Panc1 (cell line): ENCODE measurements at regions not wholly inside any gene's neighbourhood (a gene's known extent, or its start where the extent isn't known, plus 50 kb on each side); places are given as distances from the start of the nearest gene placed in this dataset.

Source experiments
- ATAC-seq: fragments of 200-7000 bp; cut with Tn5 transposase; 2 replicates; pipeline ENCODE4 v1.9.1; 2020; ENCODE audit warnings: mild to moderate bottlenecking, moderate library complexity
- BruUV-seq: library from RNA; stranded (reverse); fragments of 400-500 nt; replicated peaks from 2 replicates; lab custom pipeline; 2021; lab: Mats Ljungman, UMichigan
- CTCF ChIA-PET: fragments of 300-600 bp; sonication (Branson Sonifier 250); formaldehyde crosslinking; loops from one replicate; lab custom pipeline; 2022; ENCODE audit warnings: antibody characterized with exemption; lab: Charles Lee
- POLR2A ChIA-PET: fragments of 300-600 bp; sonication (Branson Sonifier 250); formaldehyde crosslinking; loops from one replicate; lab custom pipeline; 2022; ENCODE audit warnings: antibody characterized with exemption; lab: Charles Lee
- DNase-seq: peaks from one replicate; pipeline ENCODE4 v3.0.0-alpha.2; 2010; ENCODE audit warnings: low read depth, low spot score
- H3K27ac ChIP-seq: 2 replicates; pipeline ENCODE4 v1.5.1; 2011; ENCODE audit warnings: mild to moderate bottlenecking, low read length, inconsistent platforms
- H3K27me3 ChIP-seq: fragments of 200-500 bp; sonication (Bioruptor generic); 2 replicates; pipeline ENCODE4 v1.6.0; 2014; ENCODE audit warnings: low read length, inconsistent platforms; ENCODE audit not compliant: control insufficient read depth, insufficient read depth
- H3K36me3 ChIP-seq: fragments of 200-500 bp; sonication (Bioruptor generic); 2 replicates; pipeline ENCODE4 v1.5.1; 2014; ENCODE audit warnings: inconsistent platforms, mild to moderate bottlenecking, low read length, moderate library complexity; ENCODE audit not compliant: control insufficient read depth, insufficient read depth
- H3K4me1 ChIP-seq: 2 replicates; pipeline ENCODE4 v1.5.1; 2011; ENCODE audit warnings: inconsistent platforms, mild to moderate bottlenecking, low read length, moderate library complexity; ENCODE audit not compliant: control insufficient read depth, insufficient read depth
- H3K4me3 ChIP-seq, 2 experiments: 2 replicates each; pipeline ENCODE4 v1.5.1; 2011 to 2012; ENCODE audit warnings: low read depth in 2 of 2, low read length in 2 of 2, mild to moderate bottlenecking in 2 of 2, inconsistent platforms in 1 of 2, moderate library complexity in 1 of 2
- H3K9me3 ChIP-seq: fragments of 200-500 bp; sonication (Bioruptor generic); 2 replicates; pipeline ENCODE4 v1.5.1; 2014; ENCODE audit warnings: low read depth, mild to moderate bottlenecking, inconsistent platforms, low read length, moderate library complexity; ENCODE audit not compliant: control insufficient read depth, insufficient read depth
- POLR2AphosphoS5 ChIP-seq: IDR thresholded peaks from 2 replicates; pipeline ENCODE4 v1.6.1; 2012; ENCODE audit warnings: mild to moderate bottlenecking, low read depth, low read length, moderate library complexity
- SIN3A ChIP-seq: IDR thresholded peaks from 2 replicates; pipeline ENCODE4 v1.6.1; 2012; ENCODE audit warnings: low read depth, mild to moderate bottlenecking, low read length, moderate library complexity, borderline replicate concordance; ENCODE audit not compliant: insufficient read depth
- TCF7L2 ChIP-seq: IDR thresholded peaks from 2 replicates; pipeline ENCODE4 v1.6.1; 2011; ENCODE audit warnings: mild to moderate bottlenecking, low read depth, low read length, inconsistent platforms
- in situ Hi-C: cut with HindIII; loops from 2 replicates; pipeline ENCODE4 v1.10.0; 2016; ENCODE audit warnings: low sequenced_read_pairs, low pct_unique_long_range_greater_than_20kb
- intact Hi-C: fragments of 100-400 bp; cut with micrococcal nuclease; formaldehyde crosslinking; loops from one replicate; pipeline ENCODE4 v1.10.0; 2022; ENCODE audit not compliant: unreplicated experiment
- TF ChIP-seq, protein P1 (sequence below), 2 experiments: IDR thresholded peaks; 2 replicates each; pipeline ENCODE4 v1.6.1; 2011 to 2012; ENCODE audit warnings: low read depth in 2 of 2, control low read depth in 1 of 2, low read length in 1 of 2, mild to moderate bottlenecking in 1 of 2, moderate library complexity in 1 of 2; ENCODE audit not compliant: insufficient read depth in 1 of 2
- TF ChIP-seq, protein P2 (sequence below): fragments of 450-650 bp; IDR thresholded peaks from 2 replicates; pipeline ENCODE4 v1.5.1; 2017; ENCODE audit warnings: mild to moderate bottlenecking

DNA sequence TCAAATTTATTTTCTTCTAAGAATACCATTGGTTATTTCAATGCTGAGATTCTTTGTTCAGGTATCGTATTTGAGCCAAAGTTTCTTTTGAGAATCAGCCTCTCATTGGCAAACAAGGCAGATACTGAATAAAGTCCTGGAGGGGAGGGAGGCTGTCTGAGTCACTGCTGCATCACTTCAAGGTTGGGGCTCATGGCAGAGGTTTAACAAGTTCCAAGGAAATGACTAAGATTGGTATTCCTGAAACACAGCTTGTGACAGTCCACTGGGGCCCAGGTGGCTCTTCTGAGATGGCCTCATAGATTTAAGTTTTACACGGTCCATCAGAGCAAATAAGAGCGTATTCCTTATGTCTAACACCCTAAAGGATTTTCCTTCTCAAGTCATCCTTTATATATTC is 213.8 kb upstream of the STAC start:
- H3K27ac ChIP-seq, result no peak overlapping the region
- in situ Hi-C loops (no loop called here), intact Hi-C loops (no loop called here)
- ChIA-PET CTCF (no interaction called here), POLR2A (no interaction called here)
- no peaks in the 10 kb centered on the region for H3K9me3 ChIP-seq
- H3K36me3 ChIP-seq, result no peaks in the 10 kb centered on the region
- DNase-seq (peak; percentile 73), ATAC-seq (peak; percentile 92)
- H3K27me3 ChIP-seq, result no peaks in the 10 kb centered on the region
- no TSS peak for BruUV-seq
- TF ChIP-seq TCF7L2, result no peak
- no peak overlapping the region for H3K4me3 ChIP-seq
- no peaks in the 10 kb centered on the region for H3K4me1 ChIP-seq

DNA sequence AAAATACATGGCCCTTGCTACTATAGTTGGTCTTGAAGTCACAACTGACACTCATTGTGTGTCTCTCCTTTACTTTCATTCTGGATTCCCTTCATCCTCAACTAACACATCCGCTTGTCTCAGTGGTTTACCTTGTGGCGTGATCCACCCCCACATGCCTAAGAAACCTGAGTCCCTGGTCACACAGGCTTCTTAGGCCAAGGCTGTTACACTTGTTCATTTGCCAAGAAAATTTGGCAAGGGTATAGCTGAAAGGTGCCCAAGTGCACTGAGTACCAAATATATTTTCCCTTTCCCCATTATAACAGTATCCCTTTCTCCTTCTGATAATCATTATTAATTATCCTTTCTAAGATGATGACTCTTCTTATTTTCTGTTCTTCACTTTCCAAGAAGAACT is 207.6 kb upstream of the STAC start:
- no peak for DNase-seq
- POLR2A ChIA-PET, result no interaction called here
- intact Hi-C loops, result no loop called here

More for the DNA sequence above, 207.6 kb upstream of the STAC start:
- Histone ChIP-seq H3K9me3 (no peaks in the 10 kb centered on the region), H3K27me3 (no peaks in the 10 kb centered on the region), H3K4me3 (no peak overlapping the region), H3K4me1 (no peaks in the 10 kb centered on the region), H3K27ac (no peak overlapping the region), H3K36me3 (no peaks in the 10 kb centered on the region)
- in situ Hi-C loops, result no loop called here
- BruUV-seq, result no TSS peak
- CTCF ChIA-PET, result no interaction called here
- no peak for ATAC-seq
- TF ChIP-seq, protein P1, sequence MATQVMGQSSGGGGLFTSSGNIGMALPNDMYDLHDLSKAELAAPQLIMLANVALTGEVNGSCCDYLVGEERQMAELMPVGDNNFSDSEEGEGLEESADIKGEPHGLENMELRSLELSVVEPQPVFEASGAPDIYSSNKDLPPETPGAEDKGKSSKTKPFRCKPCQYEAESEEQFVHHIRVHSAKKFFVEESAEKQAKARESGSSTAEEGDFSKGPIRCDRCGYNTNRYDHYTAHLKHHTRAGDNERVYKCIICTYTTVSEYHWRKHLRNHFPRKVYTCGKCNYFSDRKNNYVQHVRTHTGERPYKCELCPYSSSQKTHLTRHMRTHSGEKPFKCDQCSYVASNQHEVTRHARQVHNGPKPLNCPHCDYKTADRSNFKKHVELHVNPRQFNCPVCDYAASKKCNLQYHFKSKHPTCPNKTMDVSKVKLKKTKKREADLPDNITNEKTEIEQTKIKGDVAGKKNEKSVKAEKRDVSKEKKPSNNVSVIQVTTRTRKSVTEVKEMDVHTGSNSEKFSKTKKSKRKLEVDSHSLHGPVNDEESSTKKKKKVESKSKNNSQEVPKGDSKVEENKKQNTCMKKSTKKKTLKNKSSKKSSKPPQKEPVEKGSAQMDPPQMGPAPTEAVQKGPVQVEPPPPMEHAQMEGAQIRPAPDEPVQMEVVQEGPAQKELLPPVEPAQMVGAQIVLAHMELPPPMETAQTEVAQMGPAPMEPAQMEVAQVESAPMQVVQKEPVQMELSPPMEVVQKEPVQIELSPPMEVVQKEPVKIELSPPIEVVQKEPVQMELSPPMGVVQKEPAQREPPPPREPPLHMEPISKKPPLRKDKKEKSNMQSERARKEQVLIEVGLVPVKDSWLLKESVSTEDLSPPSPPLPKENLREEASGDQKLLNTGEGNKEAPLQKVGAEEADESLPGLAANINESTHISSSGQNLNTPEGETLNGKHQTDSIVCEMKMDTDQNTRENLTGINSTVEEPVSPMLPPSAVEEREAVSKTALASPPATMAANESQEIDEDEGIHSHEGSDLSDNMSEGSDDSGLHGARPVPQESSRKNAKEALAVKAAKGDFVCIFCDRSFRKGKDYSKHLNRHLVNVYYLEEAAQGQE (IDR thresholded peaks at IDR 0.05; ENCODE audit: insufficient read depth in 1 of 2, low read depth in 2 of 2, low read length in 1 of 2), result no peak
- TF ChIP-seq SIN3A (no peak), TCF7L2 (no peak), POLR2AphosphoS5 (no peak)
- TF ChIP-seq, protein P2, sequence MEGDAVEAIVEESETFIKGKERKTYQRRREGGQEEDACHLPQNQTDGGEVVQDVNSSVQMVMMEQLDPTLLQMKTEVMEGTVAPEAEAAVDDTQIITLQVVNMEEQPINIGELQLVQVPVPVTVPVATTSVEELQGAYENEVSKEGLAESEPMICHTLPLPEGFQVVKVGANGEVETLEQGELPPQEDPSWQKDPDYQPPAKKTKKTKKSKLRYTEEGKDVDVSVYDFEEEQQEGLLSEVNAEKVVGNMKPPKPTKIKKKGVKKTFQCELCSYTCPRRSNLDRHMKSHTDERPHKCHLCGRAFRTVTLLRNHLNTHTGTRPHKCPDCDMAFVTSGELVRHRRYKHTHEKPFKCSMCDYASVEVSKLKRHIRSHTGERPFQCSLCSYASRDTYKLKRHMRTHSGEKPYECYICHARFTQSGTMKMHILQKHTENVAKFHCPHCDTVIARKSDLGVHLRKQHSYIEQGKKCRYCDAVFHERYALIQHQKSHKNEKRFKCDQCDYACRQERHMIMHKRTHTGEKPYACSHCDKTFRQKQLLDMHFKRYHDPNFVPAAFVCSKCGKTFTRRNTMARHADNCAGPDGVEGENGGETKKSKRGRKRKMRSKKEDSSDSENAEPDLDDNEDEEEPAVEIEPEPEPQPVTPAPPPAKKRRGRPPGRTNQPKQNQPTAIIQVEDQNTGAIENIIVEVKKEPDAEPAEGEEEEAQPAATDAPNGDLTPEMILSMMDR, result no peak
